ENCODE measurements at regions not wholly inside any gene's neighbourhood (a gene's known extent, or its start where the extent isn't known, plus 50 kb on each side); places are given as distances from the start of the nearest gene placed in this dataset.
A peak's percentile ranks its signal among the peaks of the same experiment; 100 is the strongest.

DNA sequence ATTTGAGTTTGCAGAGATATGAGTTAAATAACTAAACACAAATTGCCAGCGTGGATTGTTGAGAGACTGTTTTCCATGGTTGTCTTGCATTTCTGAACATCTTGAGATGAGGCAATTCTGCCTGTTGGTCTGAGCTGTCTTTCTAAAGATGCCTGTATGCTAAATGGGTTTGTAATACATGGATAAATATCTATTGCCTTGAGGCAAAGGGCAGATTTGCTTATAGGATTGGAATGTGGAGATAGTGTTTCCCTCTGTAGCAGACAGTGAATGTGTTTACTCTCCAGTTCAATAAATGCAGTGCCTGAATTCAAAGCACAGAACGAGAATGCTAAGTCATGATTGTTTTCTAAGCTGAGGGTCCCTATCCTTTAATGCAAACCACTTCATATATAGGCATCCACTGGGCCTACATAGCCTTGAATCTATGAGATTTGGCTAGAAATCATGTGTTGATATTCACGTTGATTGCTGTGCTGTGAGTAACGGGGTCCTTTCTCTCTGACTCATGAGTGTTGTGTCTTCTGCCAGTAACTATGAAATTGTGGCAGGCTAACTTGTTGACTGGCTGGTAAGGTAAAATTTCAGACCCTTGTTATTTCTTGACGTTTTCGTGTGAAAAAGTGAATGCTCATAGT, 2554.8 kb downstream of the PCDH9 start:
- ChIA-PET CTCF (no interaction called here), POLR2A (ENCODE audit: unreplicated experiment) (no interaction called here)
- peak; percentile 77 for DNase-seq

More for the DNA sequence above, 2554.8 kb downstream of the PCDH9 start:
- 0 out of 2 replicates have a peak, but pooled peaks cover 4% of the 10 kb centered on the region for H3K9me1 ChIP-seq (ENCODE audit: insufficient read depth, low read length)
- peak overlapping the region; percentile 67; the same call in 1 of the 2 replicates for H3K4me2 ChIP-seq (ENCODE audit: low read depth, low read length)
- H2BK15ac ChIP-seq (ENCODE audit: low read depth, low read length) = no peak overlapping the region
- no peak overlapping the region for H3K9ac ChIP-seq (ENCODE audit: low read depth, low read length)
- H4K8ac ChIP-seq (ENCODE audit: low read depth in 2 of 2, low read length in 2 of 2) = no peak overlapping the region
- no peak overlapping the region for H3K27ac ChIP-seq (ENCODE audit: insufficient read depth, low read length)
- peak overlapping the region; percentile 2; the same call in 1 of the 2 replicates for H3K18ac ChIP-seq (ENCODE audit: low read depth, low read length)
- TF ChIP-seq, protein P1, sequence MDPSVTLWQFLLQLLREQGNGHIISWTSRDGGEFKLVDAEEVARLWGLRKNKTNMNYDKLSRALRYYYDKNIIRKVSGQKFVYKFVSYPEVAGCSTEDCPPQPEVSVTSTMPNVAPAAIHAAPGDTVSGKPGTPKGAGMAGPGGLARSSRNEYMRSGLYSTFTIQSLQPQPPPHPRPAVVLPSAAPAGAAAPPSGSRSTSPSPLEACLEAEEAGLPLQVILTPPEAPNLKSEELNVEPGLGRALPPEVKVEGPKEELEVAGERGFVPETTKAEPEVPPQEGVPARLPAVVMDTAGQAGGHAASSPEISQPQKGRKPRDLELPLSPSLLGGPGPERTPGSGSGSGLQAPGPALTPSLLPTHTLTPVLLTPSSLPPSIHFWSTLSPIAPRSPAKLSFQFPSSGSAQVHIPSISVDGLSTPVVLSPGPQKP (IDR thresholded peaks at IDR 0.05; ENCODE audit: borderline replicate concordance, low read depth, low read length) = no peak
- TF ChIP-seq CEBPB (IDR thresholded peaks at IDR 0.05; ENCODE audit: low read depth, low read length) = peak; percentile 82
- TF ChIP-seq CHD1 (IDR thresholded peaks at IDR 0.05; ENCODE audit: low read depth, low read length) = no peak
- 0 out of 2 replicates have a peak, but pooled peaks have one; percentile 29 for TF ChIP-seq NFE2L2 (IDR thresholded peaks at IDR 0.05; ENCODE audit: low read depth, low read length)
- 0 out of 2 replicates have a peak, but pooled peaks have one; percentile 32 for TF ChIP-seq FOS (IDR thresholded peaks at IDR 0.05; ENCODE audit: low read depth, low read length)
- no peaks in the 10 kb centered on the region for H3K27me3 ChIP-seq (ENCODE audit: control insufficient read depth, insufficient read depth, low read length)
- H2AK9ac ChIP-seq (replicated peaks; ENCODE audit: low read depth, low read length, poor library complexity) = no peak overlapping the region
- ATAC-seq (ENCODE audit: low read depth) = peak; percentile 95
- intact Hi-C loops (cut with micrococcal nuclease) = no loop called here
- no TSS peak for BruUV-seq (replicated peaks)
- H3K4me1 ChIP-seq (ENCODE audit: control insufficient read depth, insufficient read depth, low read length) = peaks cover 2% of the 10 kb centered on the region; the same call in 1 of the 2 replicates
- peak overlapping the region; percentile 77 for H2BK5ac ChIP-seq (ENCODE audit: low read depth, low read length, poor library complexity, severe bottlenecking)
- no peak overlapping the region for H3K4me3 ChIP-seq (ENCODE audit: insufficient read depth, low read depth, low read length)
- 0 out of 2 replicates have a peak overlapping the region, but pooled peaks have one; percentile 4 for H3K14ac ChIP-seq (replicated peaks; ENCODE audit: low read depth, low read length)
- H2BK20ac ChIP-seq (ENCODE audit: low read depth, low read length) = peak overlapping the region; percentile 57; the same call in 1 of the 2 replicates
- no peak overlapping the region for H2AK5ac ChIP-seq (ENCODE audit: low read depth, low read length)
- no peak overlapping the region; the same call in 1 of the 2 replicates for H3K56ac ChIP-seq (ENCODE audit: extremely low read depth, insufficient read depth, low read length)
- no CpG with 5 or more reads among the region's 6 CpGs for WGBS, 2 experiments (ENCODE audit: extremely low coverage in 2 of 2, insufficient read length in 1 of 2)
- no peaks in the 10 kb centered on the region for H3K79me1 ChIP-seq (ENCODE audit: low read depth in 1 of 2, low read length in 2 of 2)
- no peak overlapping the region for H2AFZ ChIP-seq (replicated peaks; ENCODE audit: low read length, poor library complexity)
- no peak overlapping the region for H3K4ac ChIP-seq (ENCODE audit: low read depth, low read length)
- H2BK120ac ChIP-seq (ENCODE audit: low read depth, low read length) = peak overlapping the region; percentile 71
- H4K5ac ChIP-seq (ENCODE audit: low read depth, low read length) = no peak overlapping the region
- H3K9me3 ChIP-seq (ENCODE audit: control insufficient read depth, insufficient read depth, low read length) = no peaks in the 10 kb centered on the region
- in situ Hi-C loops (cut with MboI; ENCODE audit: low sequenced_read_pairs) = no loop called here
- dilution Hi-C loops (cut with HindIII; ENCODE audit: low sequenced_read_pairs, unreplicated experiment) = no loop called here
- H3K36me3 ChIP-seq (ENCODE audit: control insufficient read depth, insufficient read depth, low read length) = no peaks in the 10 kb centered on the region
- H3K23ac ChIP-seq (ENCODE audit: low read depth, low read length) = no peak overlapping the region
- peak overlapping the region; percentile 20; the same call in 1 of the 2 replicates for H4K91ac ChIP-seq (ENCODE audit: insufficient read depth, low read depth, low read length)
- no peaks in the 10 kb centered on the region for H4K20me1 ChIP-seq (ENCODE audit: insufficient read depth, low read length)
